SIG-M5 treated with dmso at 0.1 percent for 504 hours (cell line): ENCODE measurements at regions not wholly inside any gene's neighbourhood (a gene's known extent, or its start where the extent isn't known, plus 50 kb on each side); places are given as distances from the start of the nearest gene placed in this dataset.
"Not testable (repeated sequence)": the region's sequence is repeated elsewhere in the genome, so short reads cannot be mapped to it uniquely, and the experiment has no call there.

Experiments
- DNase-seq: peaks from one replicate; lab custom pipeline; 2025; ENCODE audit not compliant: unreplicated experiment; lab: John Stamatoyannopoulos, UW

DNA sequence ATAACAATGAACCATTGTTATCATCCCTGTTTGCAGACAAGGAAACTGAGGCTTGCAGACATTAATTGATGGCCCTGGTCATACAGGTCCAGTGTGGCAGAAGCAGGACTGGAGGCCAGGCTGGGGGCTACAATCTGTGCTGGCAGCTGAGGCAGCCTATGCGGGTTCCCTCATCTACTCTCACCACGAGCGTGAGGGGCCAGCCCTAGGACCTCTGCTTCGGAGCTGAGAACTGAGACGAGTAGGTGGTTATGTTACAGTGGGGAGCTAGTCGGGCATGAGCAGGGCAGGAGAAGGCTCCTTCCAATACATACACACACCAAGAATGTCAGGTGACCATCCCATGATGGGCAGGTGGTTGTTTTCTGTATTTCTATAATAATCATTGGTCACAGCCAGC is 82.2 kb upstream of the ASB18 start:
- no peak for DNase-seq

- DNase-seq, result no peak
Observed at GRCh38 chr2:236348279-236348678, 84.1 kb upstream of the ASB18 start.

DNA sequence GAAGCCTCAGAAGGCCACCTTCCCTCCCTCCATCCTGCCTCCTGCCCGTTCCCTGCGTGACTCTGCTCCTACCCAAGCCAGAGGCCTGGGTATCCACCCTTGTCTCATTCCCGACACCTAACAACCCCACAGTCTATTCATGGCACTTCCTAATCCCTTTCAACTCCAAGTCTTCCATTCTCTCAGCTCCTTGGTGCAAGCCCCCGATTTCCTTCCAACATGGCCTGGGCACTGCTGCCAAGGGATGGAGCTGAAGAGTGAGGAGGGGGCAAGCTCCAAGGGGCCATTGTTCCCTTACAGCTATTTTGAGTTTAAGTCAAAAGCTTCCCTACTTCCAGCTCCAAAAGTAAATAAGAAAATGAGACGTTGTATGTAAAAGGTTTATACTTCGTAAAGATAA is 84.8 kb upstream of the ASB18 start:
- DNase-seq, result no peak

DNA sequence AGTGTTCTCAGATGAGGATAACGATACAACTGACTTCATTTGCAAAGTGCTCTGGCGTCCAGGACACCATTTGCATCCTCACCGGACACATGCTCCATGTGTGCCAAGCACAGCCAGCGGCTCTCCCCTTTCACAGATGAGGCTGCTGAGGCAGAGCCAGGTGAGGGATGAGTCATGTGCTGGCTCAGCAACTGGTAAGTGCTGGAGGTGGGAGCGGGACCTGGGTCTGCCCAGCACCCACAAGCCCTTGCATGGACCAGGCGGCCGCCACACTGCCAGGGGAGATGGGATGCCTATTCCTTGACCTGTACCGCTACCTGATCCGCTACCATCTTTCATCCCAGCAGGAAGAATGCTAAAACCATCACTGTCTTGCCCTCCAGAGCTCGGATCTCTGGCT is 86.2 kb upstream of the ASB18 start:
- DNase-seq, result no peak

GRCh38 chr2:236351966-236352525 is 87.8 kb upstream of the ASB18 start:
- no peak for DNase-seq

- DNase-seq, result peak; percentile 26
Observed at GRCh38 chr2:236352761-236353593, 88.8 kb upstream of the ASB18 start.

DNA sequence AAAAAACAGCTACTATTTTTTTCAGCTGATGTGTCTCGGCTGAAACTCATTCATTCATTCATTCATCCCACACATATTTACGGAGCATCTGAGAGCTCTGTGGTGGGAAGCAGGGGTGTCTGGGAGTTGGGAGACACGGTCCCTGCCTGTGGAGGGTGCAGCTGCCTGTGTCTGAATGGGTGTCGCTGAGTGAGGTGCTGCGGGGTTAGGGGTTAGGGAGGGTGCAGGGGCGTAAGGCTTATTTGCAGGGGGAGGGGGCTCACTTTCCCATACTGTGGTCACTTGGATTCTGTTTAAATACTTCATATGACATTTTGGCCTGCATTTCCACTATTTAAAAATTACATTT is 89.4 kb upstream of the ASB18 start:
- DNase-seq, result no peak

- no peak for DNase-seq
Observed at GRCh38 chr2:236354056-236354940, 90.1 kb upstream of the ASB18 start.

- DNase-seq, result no peak
Observed at GRCh38 chr2:236354973-236355595, 90.9 kb upstream of the ASB18 start.

GRCh38 chr2:236355911-236356310 is 91.7 kb upstream of the ASB18 start:
- DNase-seq, result no peak

GRCh38 chr2:236356321-236356720 is 92.1 kb upstream of the ASB18 start:
- not testable (repeated sequence) for DNase-seq

DNA sequence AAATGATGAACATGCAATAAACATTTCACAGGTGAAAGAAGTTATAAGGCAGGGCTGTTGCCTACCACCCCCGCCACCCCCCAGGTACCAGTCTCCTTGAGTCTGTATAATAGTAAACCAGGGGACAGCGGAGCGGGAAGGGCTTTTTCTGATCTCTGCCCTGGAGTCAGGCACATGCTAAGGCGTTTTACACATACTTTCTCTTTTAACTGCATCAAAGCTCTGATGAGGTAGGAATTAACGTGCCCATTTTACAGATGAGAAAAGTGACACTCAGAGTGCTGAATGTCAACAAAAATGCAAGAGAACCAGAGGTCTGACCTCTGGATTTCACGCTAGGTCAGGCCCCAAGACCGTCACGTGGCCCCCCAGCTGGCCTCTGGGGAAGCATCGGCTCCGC is 94.3 kb upstream of the ASB18 start:
- not testable (repeated sequence) for DNase-seq

DNA sequence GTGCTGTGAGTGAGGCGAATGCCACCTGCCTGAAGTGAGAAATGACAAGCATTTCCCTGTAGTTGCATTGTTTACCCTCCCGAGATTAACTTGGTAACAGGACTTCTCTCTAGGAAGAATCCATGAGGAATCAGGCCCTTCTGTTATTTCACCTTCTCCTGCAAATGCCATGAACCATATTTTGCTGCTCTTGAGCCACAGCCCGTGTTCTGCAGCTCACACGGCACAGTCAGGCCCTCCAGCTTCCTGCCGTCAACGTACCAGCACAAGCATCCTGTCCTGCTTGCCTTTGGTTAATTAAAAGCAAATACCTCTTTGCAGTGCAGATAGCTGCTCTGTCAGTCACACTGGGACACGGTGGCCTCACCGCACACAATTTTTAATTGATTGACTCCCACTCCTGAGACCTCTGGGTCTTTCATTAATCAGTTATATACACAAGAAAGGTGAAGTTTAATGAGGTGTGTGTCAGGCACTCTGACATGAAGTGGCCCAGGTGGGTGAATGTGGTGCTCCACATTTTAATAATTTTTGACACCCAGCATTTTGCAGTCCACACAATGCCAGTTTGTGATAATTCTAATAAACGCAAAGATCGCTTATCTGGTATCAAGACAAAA is 95.3 kb upstream of the ASB18 start:
- no peak for DNase-seq

- no peak for DNase-seq
Observed at GRCh38 chr2:236360496-236360895, 96.3 kb upstream of the ASB18 start.

DNA sequence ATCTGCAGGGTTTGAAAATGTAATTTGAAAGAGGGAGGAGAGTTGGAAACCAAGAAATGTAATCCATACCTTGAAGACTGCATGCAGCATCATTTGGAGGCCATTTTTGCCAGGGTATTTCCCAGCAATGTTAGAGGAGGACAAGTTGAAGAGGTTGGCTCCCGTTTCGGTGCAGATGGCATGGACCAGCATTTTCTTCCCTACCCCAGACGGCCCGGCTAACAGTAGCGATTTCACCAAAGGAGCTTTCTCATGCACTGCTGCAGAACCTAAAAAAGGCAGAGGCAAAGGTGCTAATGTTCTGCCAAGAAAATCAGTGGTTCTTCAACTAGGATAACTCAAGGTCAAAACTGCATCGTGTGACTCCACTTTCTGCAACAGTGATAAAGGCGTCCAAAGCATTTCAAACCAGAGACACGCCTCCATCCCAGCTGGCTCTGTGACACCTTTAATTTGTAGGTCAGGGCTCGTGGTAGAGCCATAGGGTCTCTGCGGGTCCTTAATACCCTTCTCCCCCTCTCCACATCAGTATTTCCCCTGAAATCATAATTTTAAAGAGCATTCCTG is 99.6 kb upstream of the ASB18 start:
- DNase-seq, result no peak

- no peak for DNase-seq
Observed at GRCh38 chr2:236365258-236366048, 101.2 kb upstream of the ASB18 start.

- no peak for DNase-seq
Observed at GRCh38 chr2:236366049-236366387, 101.8 kb upstream of the ASB18 start.

GRCh38 chr2:236366397-236366796 is 102.2 kb upstream of the ASB18 start:
- no peak for DNase-seq

GRCh38 chr2:236367506-236368289 is 103.5 kb upstream of the ASB18 start:
- no peak for DNase-seq
